Memory B cell (primary cell): ENCODE measurements at regions not wholly inside any gene's neighbourhood (a gene's known extent, or its start where the extent isn't known, plus 50 kb on each side); places are given as distances from the start of the nearest gene placed in this dataset.
"Not testable (repeated sequence)": the region's sequence is repeated elsewhere in the genome, so short reads cannot be mapped to it uniquely, and the experiment has no call there.

ENCODE experiments used
- ATAC-seq: fragments of 150-1000 bp; cut with Tn5 transposase; 2 replicates; pipeline ENCODE4 v1.10.0; 2021; ENCODE audit warnings: low read depth, mild to moderate bottlenecking, moderate library complexity
- DNase-seq, 2 donors: peaks; one replicate each; pipeline ENCODE4 v3.0.0; 2022; ENCODE audit warnings: low spot score in 2 of 2
- H3K27ac Mint-ChIP-seq: one replicate; pipeline ENCODE4 v1.8.0; 2022; ENCODE audit warnings: mild to moderate bottlenecking, moderate library complexity, mixed read lengths
- H3K27me3 Mint-ChIP-seq: one replicate; pipeline ENCODE4 v1.8.0; 2022; ENCODE audit warnings: mixed read lengths
- H3K36me3 Mint-ChIP-seq: one replicate; pipeline ENCODE4 v1.8.0; 2022; ENCODE audit warnings: mild to moderate bottlenecking, mixed read lengths
- H3K4me1 Mint-ChIP-seq: one replicate; pipeline ENCODE4 v1.8.0; 2022; ENCODE audit warnings: mixed read lengths
- H3K4me3 Mint-ChIP-seq: one replicate; pipeline ENCODE4 v1.8.0; 2022; ENCODE audit warnings: mild to moderate bottlenecking, moderate library complexity, mixed read lengths
- H3K9me3 Mint-ChIP-seq: one replicate; pipeline ENCODE4 v1.8.0; 2022; ENCODE audit warnings: mixed read lengths

GRCh38 chr9:7739595-7739994 is 60.0 kb downstream of the DMAC1 start:
- no peak overlapping the region for H3K27ac Mint-ChIP-seq
- DNase-seq (no peak), ATAC-seq (no peak)
- H3K27me3 Mint-ChIP-seq, result peaks cover 4% of the 10 kb centered on the region
- H3K4me3 Mint-ChIP-seq, result no peak overlapping the region
- no peaks in the 10 kb centered on the region for H3K4me1 Mint-ChIP-seq
- no peaks in the 10 kb centered on the region for H3K36me3 Mint-ChIP-seq
- no peaks in the 10 kb centered on the region for H3K9me3 Mint-ChIP-seq

- DNase-seq (no peak), ATAC-seq (no peak)
- Mint-ChIP-seq H3K27me3 (peaks cover 2% of the 10 kb centered on the region), H3K4me3 (no peak overlapping the region), H3K36me3 (no peaks in the 10 kb centered on the region), H3K27ac (no peak overlapping the region), H3K4me1 (no peaks in the 10 kb centered on the region), H3K9me3 (no peaks in the 10 kb centered on the region)
Measured at GRCh38 chr9:7735311-7735710, 64.3 kb downstream of the DMAC1 start.

GRCh38 chr9:7730164-7730445 is 69.5 kb downstream of the DMAC1 start:
- Mint-ChIP-seq H3K4me1 (no peaks in the 10 kb centered on the region), H3K36me3 (no peaks in the 10 kb centered on the region), H3K27me3 (peaks cover 2% of the 10 kb centered on the region), H3K4me3 (no peak overlapping the region), H3K27ac (no peak overlapping the region), H3K9me3 (no peaks in the 10 kb centered on the region)
- no peak for ATAC-seq
- DNase-seq, result no peak

- H3K27ac Mint-ChIP-seq, result no peak overlapping the region
- ATAC-seq (no peak), DNase-seq (no peak)
- no peak overlapping the region for H3K4me3 Mint-ChIP-seq
- H3K27me3 Mint-ChIP-seq, result peaks cover 2% of the 10 kb centered on the region
- no peaks in the 10 kb centered on the region for H3K9me3 Mint-ChIP-seq
- H3K36me3 Mint-ChIP-seq, result no peaks in the 10 kb centered on the region
- H3K4me1 Mint-ChIP-seq, result no peaks in the 10 kb centered on the region
Measured at GRCh38 chr9:7729371-7730163, 70.0 kb downstream of the DMAC1 start.

- no peaks in the 10 kb centered on the region for H3K4me1 Mint-ChIP-seq
- H3K4me3 Mint-ChIP-seq, result no peak overlapping the region
- peaks cover 2% of the 10 kb centered on the region for H3K9me3 Mint-ChIP-seq
- H3K36me3 Mint-ChIP-seq, result no peaks in the 10 kb centered on the region
- no peaks in the 10 kb centered on the region for H3K27me3 Mint-ChIP-seq
- no peak overlapping the region for H3K27ac Mint-ChIP-seq
- ATAC-seq, result no peak
- DNase-seq, result no peak
Measured at GRCh38 chr9:7721291-7721690, 78.3 kb downstream of the DMAC1 start.

GRCh38 chr9:7713088-7713487 is 86.5 kb downstream of the DMAC1 start:
- not testable (repeated sequence) for H3K36me3 Mint-ChIP-seq, H3K27ac Mint-ChIP-seq, H3K9me3 Mint-ChIP-seq, H3K4me3 Mint-ChIP-seq, H3K4me1 Mint-ChIP-seq, ATAC-seq, DNase-seq
- H3K27me3 Mint-ChIP-seq, result peaks cover 13% of the 10 kb centered on the region

- H3K27ac Mint-ChIP-seq, result no peak overlapping the region
- no peak overlapping the region for H3K4me3 Mint-ChIP-seq
- H3K4me1 Mint-ChIP-seq, result no peaks in the 10 kb centered on the region
- DNase-seq, result no peak
- peaks cover 13% of the 10 kb centered on the region for H3K27me3 Mint-ChIP-seq
- H3K9me3 Mint-ChIP-seq, result no peaks in the 10 kb centered on the region
- H3K36me3 Mint-ChIP-seq, result no peaks in the 10 kb centered on the region
- ATAC-seq, result no peak
Measured at GRCh38 chr9:7710686-7711085, 88.9 kb downstream of the DMAC1 start.

- no peak overlapping the region for H3K4me3 Mint-ChIP-seq
- no peak for DNase-seq
- H3K27ac Mint-ChIP-seq, result no peak overlapping the region
- ATAC-seq, result no peak
- no peaks in the 10 kb centered on the region for H3K36me3 Mint-ChIP-seq
- H3K4me1 Mint-ChIP-seq, result no peaks in the 10 kb centered on the region
- peaks cover 13% of the 10 kb centered on the region for H3K27me3 Mint-ChIP-seq
- H3K9me3 Mint-ChIP-seq, result no peaks in the 10 kb centered on the region
Measured at GRCh38 chr9:7707934-7708333, 91.6 kb downstream of the DMAC1 start.

- ATAC-seq (no peak), DNase-seq (no peak)
- no peak overlapping the region for H3K27ac Mint-ChIP-seq
- peaks cover 7% of the 10 kb centered on the region for H3K27me3 Mint-ChIP-seq
- H3K9me3 Mint-ChIP-seq, result no peaks in the 10 kb centered on the region
- H3K36me3 Mint-ChIP-seq, result no peaks in the 10 kb centered on the region
- H3K4me3 Mint-ChIP-seq, result no peak overlapping the region
- H3K4me1 Mint-ChIP-seq, result no peaks in the 10 kb centered on the region
Measured at GRCh38 chr9:7704543-7704942, 95.0 kb downstream of the DMAC1 start.

GRCh38 chr9:7691909-7692308 is 107.7 kb downstream of the DMAC1 start:
- Mint-ChIP-seq H3K4me1 (peaks cover 4% of the 10 kb centered on the region), H3K27ac (no peak overlapping the region), H3K36me3 (no peaks in the 10 kb centered on the region), H3K27me3 (no peaks in the 10 kb centered on the region), H3K9me3 (peaks cover 4% of the 10 kb centered on the region), H3K4me3 (no peak overlapping the region)
- DNase-seq (no peak), ATAC-seq (no peak)

- DNase-seq (no peak), ATAC-seq (no peak)
- Mint-ChIP-seq H3K27me3 (no peaks in the 10 kb centered on the region), H3K36me3 (no peaks in the 10 kb centered on the region), H3K4me3 (no peak overlapping the region), H3K27ac (no peak overlapping the region), H3K9me3 (peaks cover 4% of the 10 kb centered on the region), H3K4me1 (peaks cover 4% of the 10 kb centered on the region)
Measured at GRCh38 chr9:7690014-7690413, 109.6 kb downstream of the DMAC1 start.

- H3K27ac Mint-ChIP-seq, result no peak overlapping the region
- DNase-seq, result no peak
- H3K9me3 Mint-ChIP-seq, result peaks cover 4% of the 10 kb centered on the region
- H3K36me3 Mint-ChIP-seq, result no peaks in the 10 kb centered on the region
- no peak overlapping the region for H3K4me3 Mint-ChIP-seq
- ATAC-seq, result no peak
- H3K27me3 Mint-ChIP-seq, result no peaks in the 10 kb centered on the region
- peaks cover 4% of the 10 kb centered on the region for H3K4me1 Mint-ChIP-seq
Measured at GRCh38 chr9:7688626-7689025, 111.0 kb downstream of the DMAC1 start.

GRCh38 chr9:7676609-7677156 is 122.9 kb downstream of the DMAC1 start:
- Mint-ChIP-seq H3K27me3 (peaks cover 3% of the 10 kb centered on the region), H3K9me3 (no peaks in the 10 kb centered on the region), H3K27ac (no peak overlapping the region)

GRCh38 chr9:7671847-7672246 is 127.7 kb downstream of the DMAC1 start:
- ATAC-seq, result no peak
- Mint-ChIP-seq H3K4me1 (no peaks in the 10 kb centered on the region), H3K4me3 (no peak overlapping the region), H3K36me3 (no peaks in the 10 kb centered on the region), H3K27ac (no peak overlapping the region), H3K9me3 (no peaks in the 10 kb centered on the region), H3K27me3 (peaks cover 7% of the 10 kb centered on the region)
- no peak for DNase-seq

More at GRCh38 chr9:7676609-7677156, 122.9 kb downstream of the DMAC1 start:
- no peak overlapping the region for H3K4me3 Mint-ChIP-seq
- H3K4me1 Mint-ChIP-seq, result no peaks in the 10 kb centered on the region
- ATAC-seq (no peak), DNase-seq (no peak)
- H3K36me3 Mint-ChIP-seq, result no peaks in the 10 kb centered on the region

GRCh38 chr9:7668541-7668940 is 131.0 kb downstream of the DMAC1 start:
- Mint-ChIP-seq H3K27ac (no peak overlapping the region), H3K4me3 (no peak overlapping the region), H3K27me3 (peaks cover 11% of the 10 kb centered on the region), H3K9me3 (no peaks in the 10 kb centered on the region), H3K4me1 (no peaks in the 10 kb centered on the region), H3K36me3 (no peaks in the 10 kb centered on the region)
- DNase-seq, result no peak
- ATAC-seq, result no peak
